ENCODE measurements at regions not wholly inside any gene's neighbourhood (a gene's known extent, or its start where the extent isn't known, plus 50 kb on each side); places are given as distances from the start of the nearest gene placed in this dataset.

DNA sequence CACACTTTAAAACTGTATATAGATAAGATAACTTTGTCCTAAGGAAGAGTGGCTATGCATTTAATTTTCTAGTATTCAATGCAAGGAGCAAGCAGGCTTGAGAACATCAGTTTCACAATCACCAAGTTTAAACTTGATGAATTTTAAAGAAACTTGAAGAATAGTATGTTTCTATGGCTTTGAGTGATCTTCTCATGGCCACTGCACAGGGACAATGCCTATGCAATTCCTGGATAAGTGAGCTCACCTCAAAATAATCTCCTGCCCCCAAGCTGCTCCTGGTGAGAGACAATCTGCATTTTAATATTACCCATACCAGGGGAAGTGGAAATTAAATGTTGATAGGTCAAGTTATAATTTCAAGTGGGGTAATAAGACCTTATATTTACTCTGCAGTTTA, 376.6 kb upstream of the CBLB start:
- TF ChIP-seq, protein P1, sequence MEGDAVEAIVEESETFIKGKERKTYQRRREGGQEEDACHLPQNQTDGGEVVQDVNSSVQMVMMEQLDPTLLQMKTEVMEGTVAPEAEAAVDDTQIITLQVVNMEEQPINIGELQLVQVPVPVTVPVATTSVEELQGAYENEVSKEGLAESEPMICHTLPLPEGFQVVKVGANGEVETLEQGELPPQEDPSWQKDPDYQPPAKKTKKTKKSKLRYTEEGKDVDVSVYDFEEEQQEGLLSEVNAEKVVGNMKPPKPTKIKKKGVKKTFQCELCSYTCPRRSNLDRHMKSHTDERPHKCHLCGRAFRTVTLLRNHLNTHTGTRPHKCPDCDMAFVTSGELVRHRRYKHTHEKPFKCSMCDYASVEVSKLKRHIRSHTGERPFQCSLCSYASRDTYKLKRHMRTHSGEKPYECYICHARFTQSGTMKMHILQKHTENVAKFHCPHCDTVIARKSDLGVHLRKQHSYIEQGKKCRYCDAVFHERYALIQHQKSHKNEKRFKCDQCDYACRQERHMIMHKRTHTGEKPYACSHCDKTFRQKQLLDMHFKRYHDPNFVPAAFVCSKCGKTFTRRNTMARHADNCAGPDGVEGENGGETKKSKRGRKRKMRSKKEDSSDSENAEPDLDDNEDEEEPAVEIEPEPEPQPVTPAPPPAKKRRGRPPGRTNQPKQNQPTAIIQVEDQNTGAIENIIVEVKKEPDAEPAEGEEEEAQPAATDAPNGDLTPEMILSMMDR (IDR thresholded peaks at IDR 0.05; ENCODE audit: insufficient read depth, low read depth, low read length), result no peak
- ChIA-PET POLR2A (no interaction called here), CTCF (no interaction called here)
- Histone ChIP-seq H3K4me3 (ENCODE audit: low read depth, low read length) (no peak overlapping the region), H3K36me3 (ENCODE audit: control insufficient read depth, insufficient read depth, low read length) (no peaks in the 10 kb centered on the region), H3K27me3 (ENCODE audit: control insufficient read depth, insufficient read depth, low read length) (no peaks in the 10 kb centered on the region)
- no peak for DNase-seq (ENCODE audit: low read depth)

GRCh38 chr3:106247902-106248684, 379.3 kb upstream of the CBLB start:
- H3K4me3 ChIP-seq (ENCODE audit: low read depth, low read length), result no peak overlapping the region
- POLR2A ChIA-PET, result no interaction called here
- CTCF ChIA-PET, result no interaction called here

DNA sequence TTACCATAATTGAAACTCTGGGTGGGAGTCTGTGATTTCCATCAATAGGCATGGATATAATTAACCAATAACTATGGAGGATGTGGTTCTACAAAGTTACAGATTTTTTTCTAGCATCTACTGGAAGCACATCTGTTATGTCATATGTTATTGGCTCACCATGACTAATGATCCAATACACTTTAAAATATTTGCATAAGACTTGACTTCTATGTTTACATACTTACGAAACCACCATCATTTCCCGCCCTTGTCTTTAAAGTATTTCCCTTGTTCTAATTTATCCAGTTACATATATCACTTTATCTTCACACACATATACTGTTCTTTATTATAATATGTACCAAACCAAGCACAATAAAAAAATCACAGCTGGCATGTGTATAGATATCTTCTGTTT, 380.3 kb upstream of the CBLB start:
- Histone ChIP-seq H3K27me3 (ENCODE audit: control insufficient read depth, insufficient read depth, low read length) (no peaks in the 10 kb centered on the region), H3K4me3 (ENCODE audit: low read depth, low read length) (no peak overlapping the region), H3K36me3 (ENCODE audit: control insufficient read depth, insufficient read depth, low read length) (no peaks in the 10 kb centered on the region)
- CTCF ChIA-PET, result no interaction called here
- TF ChIP-seq, protein P1 (IDR thresholded peaks at IDR 0.05; ENCODE audit: insufficient read depth, low read depth, low read length), result no peak
- POLR2A ChIA-PET, result no interaction called here
- DNase-seq (ENCODE audit: low read depth), result no peak

More at GRCh38 chr3:106247902-106248684, 379.3 kb upstream of the CBLB start:
- DNase-seq (ENCODE audit: low read depth), result no peak
- H3K27me3 ChIP-seq (ENCODE audit: control insufficient read depth, insufficient read depth, low read length), result no peaks in the 10 kb centered on the region
- TF ChIP-seq, protein P1 (IDR thresholded peaks at IDR 0.05; ENCODE audit: insufficient read depth, low read depth, low read length), result no peak
- H3K36me3 ChIP-seq (ENCODE audit: control insufficient read depth, insufficient read depth, low read length), result no peaks in the 10 kb centered on the region

DNA sequence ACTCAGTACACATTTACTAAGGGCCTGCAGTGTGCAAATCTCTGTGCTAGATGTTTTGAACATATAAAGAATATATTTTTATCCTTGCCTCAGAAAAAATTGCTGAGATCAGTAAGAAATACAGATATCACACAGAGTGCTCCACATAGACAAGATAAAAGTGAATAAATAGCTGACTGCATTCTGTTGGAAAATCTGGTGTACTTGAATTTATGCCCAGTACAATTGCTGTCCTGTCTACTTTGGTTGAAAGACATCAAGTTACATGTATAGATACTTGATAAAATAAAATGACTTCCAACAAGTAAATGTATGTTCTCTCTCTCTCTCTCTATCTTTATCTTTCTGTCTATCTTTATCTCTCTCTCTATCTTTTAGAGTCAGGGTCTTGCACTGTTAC, 381.2 kb upstream of the CBLB start:
- H3K27me3 ChIP-seq (ENCODE audit: control insufficient read depth, insufficient read depth, low read length), result no peaks in the 10 kb centered on the region
- no peak overlapping the region for H3K4me3 ChIP-seq (ENCODE audit: low read depth, low read length)
- H3K36me3 ChIP-seq (ENCODE audit: control insufficient read depth, insufficient read depth, low read length), result no peaks in the 10 kb centered on the region
- POLR2A ChIA-PET, result no interaction called here
- TF ChIP-seq, protein P1 (IDR thresholded peaks at IDR 0.05; ENCODE audit: insufficient read depth, low read depth, low read length), result no peak
- CTCF ChIA-PET, result interaction anchor here (0.7 kb wide), 1 partner anchor 438 kb away, joined by 4 read pairs; no protein-coding TSS in a partner anchor
- DNase-seq (ENCODE audit: low read depth), result no peak

DNA sequence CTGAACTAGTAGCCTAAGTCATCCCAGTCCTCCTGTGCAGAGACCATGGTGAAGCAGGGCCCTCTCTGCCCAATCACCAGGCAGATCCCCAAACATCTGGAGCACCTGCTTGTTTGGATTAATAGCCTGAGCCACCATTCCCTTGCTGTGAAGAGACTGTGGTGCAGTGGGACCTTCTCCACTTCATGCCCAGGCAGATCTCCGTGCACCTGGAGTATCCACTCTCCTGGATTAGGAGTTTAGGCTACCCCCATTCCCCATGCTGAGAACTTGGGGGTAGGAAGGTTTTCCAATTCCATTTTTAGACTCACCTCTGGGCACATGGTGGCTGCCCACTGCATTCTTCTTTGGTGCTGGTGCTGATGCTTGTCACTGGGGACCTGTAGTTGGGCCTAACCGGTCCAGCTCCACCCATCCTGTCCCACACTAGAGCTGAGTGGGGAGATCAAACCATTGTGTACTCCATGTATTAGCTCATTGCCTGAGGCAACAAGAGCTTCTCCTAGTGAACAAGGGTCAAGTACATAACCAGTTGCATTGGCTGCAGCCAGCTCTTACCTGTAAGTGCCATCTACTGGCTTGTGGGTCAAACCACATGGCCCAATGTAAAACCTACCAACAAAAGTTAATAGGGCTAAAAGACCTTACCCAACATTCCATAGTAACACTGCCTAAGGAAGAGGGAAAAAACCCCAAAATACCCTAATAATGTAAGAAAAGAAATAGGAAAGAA, 382.5 kb upstream of the CBLB start:
- CTCF ChIA-PET, result interaction anchor here (0.7 kb wide), 1 partner anchor 819 kb away, joined by 3 read pairs; no protein-coding TSS in a partner anchor

More for the DNA sequence above, 382.5 kb upstream of the CBLB start:
- TF ChIP-seq, protein P1 (IDR thresholded peaks at IDR 0.05; ENCODE audit: insufficient read depth, low read depth, low read length), result no peak
- no peaks in the 10 kb centered on the region for H3K36me3 ChIP-seq (ENCODE audit: control insufficient read depth, insufficient read depth, low read length)
- POLR2A ChIA-PET, result no interaction called here
- H3K4me3 ChIP-seq (ENCODE audit: low read depth, low read length), result no peak overlapping the region
- no peaks in the 10 kb centered on the region for H3K27me3 ChIP-seq (ENCODE audit: control insufficient read depth, insufficient read depth, low read length)
- no peak for DNase-seq (ENCODE audit: low read depth)
